SK-N-SH treated with all-trans-retinoic acid at 6 μM for 48 hours (cell line): ENCODE measurements at regions not wholly inside any gene's neighbourhood (a gene's known extent, or its start where the extent isn't known, plus 50 kb on each side); places are given as distances from the start of the nearest gene placed in this dataset.

ENCODE experiments used
- ARNTL ChIP-seq: fragments of 450-650 bp; formaldehyde crosslinking; IDR thresholded peaks from 2 replicates; pipeline ENCODE4 v1.5.0; 2020; ENCODE audit warnings: low read depth, mild to moderate bottlenecking, moderate library complexity, borderline replicate concordance
- ESRRG ChIP-seq: fragments of 250-450 bp; sonication (Bioruptor Pico); IDR thresholded peaks from 2 replicates; pipeline ENCODE4 v1.6.1; 2021; ENCODE audit warnings: mild to moderate bottlenecking
- OSR1 ChIP-seq: fragments of 250-450 bp; sonication (Bioruptor Pico); IDR thresholded peaks from 2 replicates; pipeline ENCODE4 v1.8.0; 2022; ENCODE audit warnings: moderate library complexity, mild to moderate bottlenecking, inconsistent platforms
- PPARA ChIP-seq: fragments of 250-450 bp; sonication (Bioruptor Pico); IDR thresholded peaks from 2 replicates; pipeline ENCODE4 v1.5.0; 2020; ENCODE audit warnings: mild to moderate bottlenecking, borderline replicate concordance
- ZC3H10 ChIP-seq: fragments of 250-450 bp; sonication (Bioruptor Pico); IDR thresholded peaks from 2 replicates; pipeline ENCODE4 v1.5.1; 2021; ENCODE audit warnings: mild to moderate bottlenecking, moderate library complexity
- ZFP3 ChIP-seq: fragments of 250-450 bp; sonication (Bioruptor Pico); IDR thresholded peaks from 2 replicates; pipeline ENCODE4 v1.5.0; 2020; ENCODE audit warnings: mild to moderate bottlenecking, moderate library complexity
- ZNF565 ChIP-seq: fragments of 450-650 bp; formaldehyde crosslinking; conservative IDR thresholded peaks from 2 replicates; pipeline ENCODE4 v1.5.0; 2020; ENCODE audit warnings: low read depth, mild to moderate bottlenecking, moderate library complexity
- ZNF70 ChIP-seq: fragments of 450-650 bp; formaldehyde crosslinking; IDR thresholded peaks from 2 replicates; pipeline ENCODE4 v1.5.0; 2020; ENCODE audit warnings: mild to moderate bottlenecking, moderate library complexity
- ZNF8 ChIP-seq: fragments of 450-650 bp; formaldehyde crosslinking; IDR thresholded peaks from 2 replicates; pipeline ENCODE4 v1.5.0; 2020; ENCODE audit warnings: mild to moderate bottlenecking, moderate library complexity
- TF ChIP-seq, protein P1 (sequence below): fragments of 250-450 bp; sonication (Bioruptor Pico); IDR thresholded peaks from 2 replicates; pipeline ENCODE4 v1.8.0; 2020; ENCODE audit warnings: mild to moderate bottlenecking, moderate library complexity, borderline replicate concordance
- TF ChIP-seq, protein P2 (sequence below): fragments of 250-450 bp; sonication (Bioruptor Pico); IDR thresholded peaks from 2 replicates; pipeline ENCODE4 v1.5.1; 2020; ENCODE audit warnings: low read depth, mild to moderate bottlenecking, moderate library complexity

DNA sequence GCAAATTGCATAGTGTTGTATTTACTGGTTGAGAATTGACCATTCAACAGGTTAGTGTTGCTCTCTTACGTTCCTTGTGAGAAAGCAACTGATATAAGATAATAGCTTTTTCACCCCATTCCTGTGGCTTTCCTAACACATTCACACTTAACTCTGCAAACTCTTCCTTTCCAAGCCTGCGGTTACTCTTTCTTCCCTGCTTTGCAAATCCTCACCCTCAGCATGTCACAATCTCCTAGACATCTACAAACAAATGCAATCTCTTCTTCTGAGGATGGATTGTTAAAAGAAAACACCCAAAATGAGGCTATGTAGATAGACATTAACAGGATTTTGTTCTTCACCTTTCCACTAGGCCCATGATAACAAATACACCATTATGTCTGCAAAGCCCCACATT is 771.7 kb upstream of the PCDH7 start:
- TF ChIP-seq OSR1 (CRISPR knock-in tag) (no peak), ZNF565 (CRISPR knock-in tag) (no peak), PPARA (CRISPR knock-in tag) (no peak), ZFP3 (CRISPR knock-in tag) (no peak), ARNTL (CRISPR knock-in tag) (no peak), ZC3H10 (CRISPR knock-in tag) (no peak), ZNF70 (no peak), ZNF8 (CRISPR knock-in tag) (no peak), ESRRG (CRISPR knock-in tag) (no peak)
- TF ChIP-seq, protein P1, sequence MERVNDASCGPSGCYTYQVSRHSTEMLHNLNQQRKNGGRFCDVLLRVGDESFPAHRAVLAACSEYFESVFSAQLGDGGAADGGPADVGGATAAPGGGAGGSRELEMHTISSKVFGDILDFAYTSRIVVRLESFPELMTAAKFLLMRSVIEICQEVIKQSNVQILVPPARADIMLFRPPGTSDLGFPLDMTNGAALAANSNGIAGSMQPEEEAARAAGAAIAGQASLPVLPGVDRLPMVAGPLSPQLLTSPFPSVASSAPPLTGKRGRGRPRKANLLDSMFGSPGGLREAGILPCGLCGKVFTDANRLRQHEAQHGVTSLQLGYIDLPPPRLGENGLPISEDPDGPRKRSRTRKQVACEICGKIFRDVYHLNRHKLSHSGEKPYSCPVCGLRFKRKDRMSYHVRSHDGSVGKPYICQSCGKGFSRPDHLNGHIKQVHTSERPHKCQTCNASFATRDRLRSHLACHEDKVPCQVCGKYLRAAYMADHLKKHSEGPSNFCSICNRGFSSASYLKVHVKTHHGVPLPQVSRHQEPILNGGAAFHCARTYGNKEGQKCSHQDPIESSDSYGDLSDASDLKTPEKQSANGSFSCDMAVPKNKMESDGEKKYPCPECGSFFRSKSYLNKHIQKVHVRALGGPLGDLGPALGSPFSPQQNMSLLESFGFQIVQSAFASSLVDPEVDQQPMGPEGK (CRISPR knock-in tag), result no peak
- TF ChIP-seq, protein P2, sequence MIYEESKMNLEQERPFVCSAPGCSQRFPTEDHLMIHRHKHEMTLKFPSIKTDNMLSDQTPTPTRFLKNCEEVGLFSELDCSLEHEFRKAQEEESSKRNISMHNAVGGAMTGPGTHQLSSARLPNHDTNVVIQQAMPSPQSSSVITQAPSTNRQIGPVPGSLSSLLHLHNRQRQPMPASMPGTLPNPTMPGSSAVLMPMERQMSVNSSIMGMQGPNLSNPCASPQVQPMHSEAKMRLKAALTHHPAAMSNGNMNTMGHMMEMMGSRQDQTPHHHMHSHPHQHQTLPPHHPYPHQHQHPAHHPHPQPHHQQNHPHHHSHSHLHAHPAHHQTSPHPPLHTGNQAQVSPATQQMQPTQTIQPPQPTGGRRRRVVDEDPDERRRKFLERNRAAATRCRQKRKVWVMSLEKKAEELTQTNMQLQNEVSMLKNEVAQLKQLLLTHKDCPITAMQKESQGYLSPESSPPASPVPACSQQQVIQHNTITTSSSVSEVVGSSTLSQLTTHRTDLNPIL (CRISPR knock-in tag), result no peak
